Suppressor macrophage treated with lipopolysaccharide for 4 hours (primary cell): ENCODE measurements at regions not wholly inside any gene's neighbourhood (a gene's known extent, or its start where the extent isn't known, plus 50 kb on each side); places are given as distances from the start of the nearest gene placed in this dataset.
"Not testable (repeated sequence)": the region's sequence is repeated elsewhere in the genome, so short reads cannot be mapped to it uniquely, and the experiment has no call there.

Source experiments
- DNase-seq: peaks from one replicate; pipeline ENCODE4 v3.0.0-alpha.2; 2020

DNA sequence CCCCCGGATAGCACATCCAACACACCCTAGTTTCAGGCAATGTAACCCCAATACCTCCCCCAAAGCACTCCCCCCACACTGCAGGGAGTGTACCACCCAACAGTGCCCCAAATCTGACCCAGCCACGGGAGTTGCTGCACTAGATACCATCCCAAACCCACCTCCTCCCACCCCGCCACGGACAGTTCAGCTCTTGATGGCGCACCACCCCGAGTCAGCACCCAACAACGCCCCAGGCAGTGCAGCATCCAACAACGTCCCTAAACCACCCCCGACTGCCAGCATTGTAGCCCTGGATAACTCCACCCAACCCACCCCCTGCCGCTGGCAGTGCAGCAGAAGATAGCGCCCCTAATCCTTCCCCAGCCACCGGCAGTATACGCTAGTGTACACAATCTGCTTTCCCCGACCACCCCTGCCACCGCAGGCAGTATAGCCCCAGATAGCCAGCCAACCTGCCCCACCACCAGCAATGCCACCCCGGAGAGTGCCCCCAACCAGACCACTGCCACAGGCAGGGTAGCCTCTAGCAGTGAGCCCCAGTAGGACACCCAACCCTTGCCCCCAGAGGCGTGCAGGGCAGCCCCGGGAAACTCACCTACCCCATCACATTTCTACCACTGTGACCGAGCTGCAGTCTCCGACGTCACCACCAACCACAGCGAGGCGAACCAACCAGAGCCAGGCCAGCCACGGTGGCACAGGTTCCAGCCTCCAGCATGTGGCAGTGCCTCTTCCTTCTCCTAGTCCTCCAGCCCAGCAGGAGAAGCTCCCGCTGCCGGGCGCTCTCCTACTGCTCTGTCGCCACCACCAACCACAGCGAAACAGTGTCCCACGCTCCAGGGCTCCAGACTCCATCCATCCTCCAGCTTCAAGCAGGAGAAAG lies 178.1 kb downstream of the POTEB3 start:
- DNase-seq, result peak; percentile 0

DNA sequence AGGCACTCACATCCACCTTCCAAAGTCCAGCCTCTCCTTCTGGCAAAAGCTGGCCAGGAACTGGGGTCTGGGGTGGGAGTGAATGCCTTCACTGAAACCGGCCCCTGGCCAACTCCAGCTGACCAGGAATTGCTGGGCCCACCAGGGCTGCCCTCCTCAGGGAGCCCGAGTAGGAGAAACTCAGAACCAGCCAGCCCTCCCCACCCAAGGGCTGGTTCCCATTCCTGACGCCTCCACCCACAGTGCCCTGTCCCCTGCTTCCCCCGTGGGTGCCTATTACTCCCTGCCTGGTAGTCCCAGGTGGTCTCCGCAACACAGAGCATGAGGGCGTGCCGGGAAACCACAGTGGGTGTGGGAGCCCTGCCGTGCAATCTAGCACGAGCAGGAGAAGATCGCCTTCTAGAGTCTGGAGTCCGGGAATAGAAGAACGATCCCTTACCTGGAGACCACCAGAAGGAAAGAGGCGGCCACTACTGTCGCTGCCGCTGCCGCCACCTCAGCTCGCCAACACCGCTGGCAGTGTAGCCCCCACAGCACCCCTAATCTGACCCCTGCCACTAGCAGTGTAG lies 178.8 kb downstream of the POTEB3 start:
- DNase-seq, result peak; percentile 0

- DNase-seq, result peak; percentile 0
Observed at GRCh38 chr15:21260966-21261395, 179.3 kb downstream of the POTEB3 start.

DNA sequence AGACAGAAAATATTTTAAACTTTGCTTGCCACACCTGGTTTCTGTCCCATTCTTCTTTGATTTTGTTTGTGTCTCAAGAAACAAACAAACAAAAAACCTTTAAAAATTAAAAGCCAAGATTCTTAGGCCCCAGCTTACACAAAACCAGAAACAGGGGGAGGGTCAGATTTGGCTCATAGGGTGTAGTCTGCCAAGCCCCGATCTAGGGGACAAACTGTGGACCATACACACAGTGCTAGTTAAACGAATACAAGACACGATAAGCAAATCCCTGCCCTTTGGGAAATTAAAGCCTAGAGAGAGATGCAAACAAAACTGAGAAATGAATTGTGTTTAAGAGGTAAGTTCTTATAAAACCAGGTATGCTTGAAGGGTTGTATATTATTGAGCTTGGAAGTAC lies 181.7 kb downstream of the POTEB3 start:
- not testable (repeated sequence) for DNase-seq

DNA sequence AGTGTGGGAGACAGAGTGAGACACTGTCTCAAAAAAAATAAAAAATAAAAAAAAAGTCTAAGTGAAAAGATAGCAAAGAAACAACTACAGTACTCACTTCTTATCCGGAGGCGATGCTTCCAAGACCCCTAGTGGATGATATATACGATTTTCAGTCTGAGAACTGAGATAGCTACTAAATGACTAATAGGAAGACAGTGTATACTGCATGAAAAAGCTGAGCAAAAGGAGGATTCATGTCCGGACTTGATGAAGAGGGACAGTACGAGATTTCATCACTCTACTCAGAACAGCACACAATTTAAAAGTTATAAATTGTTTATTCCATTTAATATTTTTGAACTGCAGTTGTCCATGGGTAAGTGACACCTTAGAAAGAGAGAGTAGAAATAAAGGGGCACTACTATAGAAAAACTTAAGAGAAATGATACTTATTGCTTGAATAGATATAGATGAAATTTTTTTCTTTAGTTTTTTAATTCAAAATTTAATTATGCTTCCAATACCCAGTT lies 190.7 kb downstream of the POTEB3 start:
- not testable (repeated sequence) for DNase-seq
